Effector memory CD8-positive, alpha-beta T cell (primary cell): ENCODE measurements at regions not wholly inside any gene's neighbourhood (a gene's known extent, or its start where the extent isn't known, plus 50 kb on each side); places are given as distances from the start of the nearest gene placed in this dataset.
A peak's percentile ranks its signal among the peaks of the same experiment; 100 is the strongest.

Source experiments
- ATAC-seq: fragments of 150-1000 bp; cut with Tn5 transposase; replicated peaks from 2 replicates; pipeline ENCODE4 v1.10.0; 2021; ENCODE audit warnings: mild to moderate bottlenecking, moderate library complexity
- DNase-seq, 3 experiments: peaks; one replicate each; pipeline ENCODE4 v3.0.0; 2021
- H3K27ac Mint-ChIP-seq, 2 donors: one replicate each; pipeline ENCODE4 v1.8.0; 2022; ENCODE audit warnings: mild to moderate bottlenecking in 2 of 2, mixed read lengths in 2 of 2, moderate library complexity in 2 of 2
- H3K27me3 Mint-ChIP-seq, 2 donors: one replicate each; pipeline ENCODE4 v1.8.0; 2022; ENCODE audit warnings: mixed read lengths in 2 of 2
- H3K36me3 Mint-ChIP-seq: one replicate; pipeline ENCODE4 v1.8.0; 2022; ENCODE audit warnings: mild to moderate bottlenecking, moderate library complexity, mixed read lengths; ENCODE audit not compliant: insufficient read depth
- H3K4me1 Mint-ChIP-seq, 2 donors: one replicate each; pipeline ENCODE4 v1.8.0; 2022; ENCODE audit warnings: low read depth in 2 of 2, mixed read lengths in 2 of 2
- H3K4me3 Mint-ChIP-seq, 2 donors: one replicate each; pipeline ENCODE4 v1.8.0; 2022; ENCODE audit warnings: mild to moderate bottlenecking in 2 of 2, mixed read lengths in 2 of 2, moderate library complexity in 2 of 2
- H3K9me3 Mint-ChIP-seq, 2 donors: one replicate each; pipeline ENCODE4 v1.8.0; 2022; ENCODE audit warnings: mixed read lengths in 2 of 2

DNA sequence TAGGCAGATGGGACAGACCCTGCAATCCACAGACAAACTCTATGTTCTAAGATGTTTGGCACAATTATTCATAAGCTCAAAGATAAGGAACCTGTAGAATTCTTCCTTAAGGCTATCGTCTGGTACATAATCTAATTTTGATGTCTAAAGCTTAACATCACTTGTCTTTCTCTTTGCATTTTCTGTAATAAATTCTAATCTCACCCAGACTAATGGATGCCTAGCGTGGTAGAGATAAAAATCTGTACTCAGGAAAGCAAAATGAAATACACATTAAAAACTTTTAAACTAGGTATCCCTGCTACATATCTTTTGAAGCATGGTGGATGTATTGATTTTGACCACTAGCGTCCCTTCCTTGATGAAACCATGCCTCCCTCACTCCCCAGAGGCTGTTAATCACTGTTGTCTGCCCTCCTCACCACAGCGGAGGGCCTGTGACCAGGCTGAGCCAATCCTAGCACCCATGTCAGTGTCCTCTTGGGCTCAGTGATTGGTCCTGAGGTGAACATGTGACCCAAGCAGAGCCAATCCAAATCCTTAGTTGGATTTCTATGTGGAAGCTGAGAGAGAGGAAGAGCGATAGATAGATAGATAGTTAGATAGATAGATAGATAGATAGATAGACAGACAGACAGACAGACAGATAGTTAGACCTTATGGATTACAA, 82.2 kb upstream of the GRK3 start:
- H3K27ac Mint-ChIP-seq: peak overlapping the region; percentile 7 to 20
- peaks cover 0 to 3% of the 10 kb centered on the region in 2 donors for H3K4me1 Mint-ChIP-seq
- H3K4me3 Mint-ChIP-seq: no peak overlapping the region
- no peaks in the 10 kb centered on the region for H3K36me3 Mint-ChIP-seq
- DNase-seq (no peak), ATAC-seq (no peak)
- H3K27me3 Mint-ChIP-seq: peaks cover 0 to under 1% of the 10 kb centered on the region in 2 donors
- H3K9me3 Mint-ChIP-seq: peaks cover 0 to 4% of the 10 kb centered on the region in 2 donors

GRCh38 chr22:25482868-25483639, 81.4 kb upstream of the GRK3 start:
- ATAC-seq (no peak), DNase-seq (no peak)
- Mint-ChIP-seq H3K36me3 (no peaks in the 10 kb centered on the region), H3K27me3 (no peaks in the 10 kb centered on the region), H3K4me3 (no peak overlapping the region), H3K27ac (peak overlapping the region in 1 of 2 donors; percentile 20), H3K9me3 (peaks cover 0 to 2% of the 10 kb centered on the region in 2 donors), H3K4me1 (peaks cover 0 to 3% of the 10 kb centered on the region in 2 donors)

GRCh38 chr22:25483931-25484330, 80.5 kb upstream of the GRK3 start:
- no peak overlapping the region for H3K27ac Mint-ChIP-seq
- H3K27me3 Mint-ChIP-seq: no peaks in the 10 kb centered on the region
- H3K4me3 Mint-ChIP-seq: no peak overlapping the region
- no peak for ATAC-seq
- H3K36me3 Mint-ChIP-seq: no peaks in the 10 kb centered on the region
- no peak for DNase-seq
- peaks cover 0 to 3% of the 10 kb centered on the region in 2 donors for H3K4me1 Mint-ChIP-seq
- H3K9me3 Mint-ChIP-seq: peaks cover 0 to 2% of the 10 kb centered on the region in 2 donors

DNA sequence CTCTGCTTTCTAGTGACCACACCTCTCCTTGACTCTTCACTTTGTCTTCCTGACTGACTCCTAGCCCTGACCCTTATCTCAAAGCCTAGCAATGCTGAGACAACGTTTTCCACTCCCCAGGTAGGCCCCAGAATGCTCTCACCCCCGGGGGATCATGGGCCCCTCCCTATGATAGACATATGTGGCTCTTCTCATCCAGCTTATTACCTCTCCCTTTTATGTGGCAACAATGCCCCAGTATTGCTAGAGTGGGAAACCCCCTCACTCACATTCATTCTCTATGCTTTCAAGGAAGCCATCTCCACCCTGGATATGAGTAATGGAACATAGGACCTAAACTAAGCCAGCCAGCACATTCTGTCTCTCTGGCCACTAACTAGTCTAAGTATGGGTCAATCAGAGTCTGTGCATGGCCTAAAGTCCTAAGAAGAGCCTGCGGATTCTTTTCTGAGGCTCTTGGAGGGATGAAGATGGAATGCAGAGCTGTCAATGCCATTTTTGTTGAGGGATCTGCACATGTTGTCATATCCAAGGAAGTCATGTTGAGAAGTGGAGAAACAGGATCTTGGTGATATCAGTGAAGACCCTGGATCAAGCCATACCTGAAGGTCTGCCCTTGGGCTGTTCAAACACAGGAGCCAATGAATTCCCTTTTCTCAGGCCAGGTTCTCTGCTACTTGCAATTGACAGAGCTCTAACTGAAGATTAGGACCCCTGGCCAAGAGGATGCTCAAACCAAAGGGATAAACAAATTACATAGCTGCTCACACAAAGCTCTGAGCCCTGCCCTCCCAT, 79.8 kb upstream of the GRK3 start:
- Mint-ChIP-seq H3K27me3 (no peaks in the 10 kb centered on the region), H3K9me3 (peaks cover 0 to 2% of the 10 kb centered on the region in 2 donors), H3K4me3 (no peak overlapping the region), H3K36me3 (no peaks in the 10 kb centered on the region), H3K4me1 (peaks cover 0 to 4% of the 10 kb centered on the region in 2 donors), H3K27ac (no peak overlapping the region)
- no peak for ATAC-seq
- DNase-seq: no peak

- Mint-ChIP-seq H3K4me1 (peaks cover 0 to 4% of the 10 kb centered on the region in 2 donors), H3K4me3 (no peak overlapping the region), H3K27ac (peak overlapping the region in 1 of 2 donors; percentile 30), H3K27me3 (no peaks in the 10 kb centered on the region), H3K9me3 (peaks cover 0 to 4% of the 10 kb centered on the region in 2 donors), H3K36me3 (no peaks in the 10 kb centered on the region)
- no peak for ATAC-seq
- DNase-seq: no peak
Observed at GRCh38 chr22:25485626-25486545, 78.6 kb upstream of the GRK3 start.

- no peak overlapping the region for H3K4me3 Mint-ChIP-seq
- H3K27ac Mint-ChIP-seq: no peak overlapping the region
- no peaks in the 10 kb centered on the region for H3K36me3 Mint-ChIP-seq
- DNase-seq (no peak), ATAC-seq (no peak)
- H3K9me3 Mint-ChIP-seq: peaks cover 0 to 4% of the 10 kb centered on the region in 2 donors
- no peaks in the 10 kb centered on the region for H3K27me3 Mint-ChIP-seq
- H3K4me1 Mint-ChIP-seq: peaks cover 0 to 1% of the 10 kb centered on the region in 2 donors
Observed at GRCh38 chr22:25487508-25487907, 77.0 kb upstream of the GRK3 start.

DNA sequence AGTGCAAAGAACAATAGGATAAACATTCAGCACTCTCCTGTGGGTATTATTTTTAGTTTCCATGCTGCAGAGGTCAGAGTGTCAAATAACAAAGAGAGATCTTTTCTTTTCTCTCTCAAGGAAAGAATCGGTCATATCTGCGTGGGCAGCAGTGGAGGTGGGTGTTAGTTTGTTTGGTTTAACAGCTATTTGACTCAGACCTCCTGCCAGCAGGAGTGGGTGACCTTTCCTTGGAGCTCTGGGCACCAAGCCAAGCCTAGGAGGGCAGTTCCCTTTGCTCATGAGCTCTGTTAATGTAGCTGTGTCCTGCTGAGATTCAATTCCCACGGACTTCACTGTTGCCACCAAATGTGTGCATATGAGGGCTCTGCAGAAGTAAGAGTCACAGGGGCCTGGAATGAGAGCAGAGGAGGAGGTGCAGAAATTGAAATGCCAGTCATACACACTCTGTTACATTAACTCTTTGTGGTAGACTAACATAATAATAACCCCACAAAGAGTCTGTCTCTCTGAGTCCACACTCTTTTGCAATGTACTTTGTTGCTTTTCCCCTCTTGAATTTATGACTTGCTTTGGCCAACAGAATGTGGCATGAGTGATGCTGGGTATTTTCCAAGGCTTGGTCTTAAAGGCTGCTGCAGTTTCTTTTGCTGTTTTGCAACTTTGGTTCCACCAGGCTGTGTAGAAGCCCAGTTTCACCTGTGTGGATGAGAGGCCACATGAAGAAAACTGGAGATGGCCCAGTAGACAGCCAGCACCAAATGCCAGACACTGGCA, 76.0 kb upstream of the GRK3 start:
- ATAC-seq: no peak
- H3K27ac Mint-ChIP-seq: no peak overlapping the region
- H3K27me3 Mint-ChIP-seq: peaks cover 3 to 4% of the 10 kb centered on the region in 2 donors
- H3K4me1 Mint-ChIP-seq: peaks cover 0 to 1% of the 10 kb centered on the region in 2 donors
- DNase-seq: no peak
- no peaks in the 10 kb centered on the region for H3K36me3 Mint-ChIP-seq
- peaks cover 0 to 4% of the 10 kb centered on the region in 2 donors for H3K9me3 Mint-ChIP-seq
- H3K4me3 Mint-ChIP-seq: no peak overlapping the region

DNA sequence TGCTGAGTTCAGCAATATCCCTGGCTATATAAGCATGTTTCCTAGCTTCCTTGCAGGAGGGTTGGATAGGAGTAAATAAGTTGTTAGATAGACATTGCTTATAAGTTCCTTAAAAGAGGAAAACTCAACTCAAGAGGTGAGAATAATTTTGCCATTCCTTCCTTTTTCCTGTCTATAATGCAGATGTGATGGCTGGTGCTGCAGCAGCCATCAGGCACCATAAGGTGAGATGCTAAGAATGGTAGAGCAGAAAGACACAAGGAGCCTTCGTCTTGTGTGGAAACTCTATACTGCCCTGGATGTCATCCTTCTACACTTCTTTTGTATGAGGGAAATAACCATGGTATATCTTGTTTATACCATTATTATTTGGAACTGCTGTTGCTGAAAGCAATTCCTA, 74.5 kb upstream of the GRK3 start:
- Mint-ChIP-seq H3K9me3 (peaks cover 0 to 4% of the 10 kb centered on the region in 2 donors), H3K4me1 (peaks cover 0 to 1% of the 10 kb centered on the region in 2 donors), H3K27me3 (peaks cover 18 to 19% of the 10 kb centered on the region in 2 donors), H3K4me3 (no peak overlapping the region), H3K27ac (no peak overlapping the region), H3K36me3 (no peaks in the 10 kb centered on the region)
- ATAC-seq (no peak), DNase-seq (no peak)

- H3K4me3 Mint-ChIP-seq: no peak overlapping the region
- peaks cover 18 to 23% of the 10 kb centered on the region in 2 donors for H3K27me3 Mint-ChIP-seq
- peaks cover 0 to 4% of the 10 kb centered on the region in 2 donors for H3K9me3 Mint-ChIP-seq
- peaks cover 0 to 1% of the 10 kb centered on the region in 2 donors for H3K4me1 Mint-ChIP-seq
- ATAC-seq: no peak
- H3K27ac Mint-ChIP-seq: no peak overlapping the region
- DNase-seq: no peak
- H3K36me3 Mint-ChIP-seq: no peaks in the 10 kb centered on the region
Observed at GRCh38 chr22:25490896-25491295, 73.6 kb upstream of the GRK3 start.

DNA sequence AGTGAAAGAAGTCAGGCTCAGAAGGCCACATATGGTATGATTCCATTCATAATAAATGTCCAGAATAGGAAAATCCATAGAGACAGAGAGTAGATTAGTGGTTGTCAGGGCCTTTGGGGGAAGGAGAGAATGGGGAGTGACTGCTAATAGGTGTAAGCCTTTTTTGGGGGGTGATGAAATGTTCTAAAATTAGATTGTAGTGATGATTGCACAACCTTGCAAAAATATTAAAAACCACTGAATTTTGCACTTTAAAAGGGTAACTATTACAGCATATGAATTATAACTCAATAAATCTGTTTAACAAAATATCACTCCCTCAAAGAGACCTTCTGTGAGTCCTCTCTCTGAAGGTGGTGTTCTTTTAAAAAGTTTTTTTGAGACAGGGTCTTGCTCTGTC, 72.3 kb upstream of the GRK3 start:
- ATAC-seq (no peak), DNase-seq (no peak)
- H3K4me1 Mint-ChIP-seq: peaks cover 0 to 1% of the 10 kb centered on the region in 2 donors
- H3K9me3 Mint-ChIP-seq: peaks cover 0 to 2% of the 10 kb centered on the region in 2 donors
- H3K27ac Mint-ChIP-seq: no peak overlapping the region
- no peak overlapping the region for H3K4me3 Mint-ChIP-seq
- H3K36me3 Mint-ChIP-seq: no peaks in the 10 kb centered on the region
- H3K27me3 Mint-ChIP-seq: peaks cover 18 to 23% of the 10 kb centered on the region in 2 donors

DNA sequence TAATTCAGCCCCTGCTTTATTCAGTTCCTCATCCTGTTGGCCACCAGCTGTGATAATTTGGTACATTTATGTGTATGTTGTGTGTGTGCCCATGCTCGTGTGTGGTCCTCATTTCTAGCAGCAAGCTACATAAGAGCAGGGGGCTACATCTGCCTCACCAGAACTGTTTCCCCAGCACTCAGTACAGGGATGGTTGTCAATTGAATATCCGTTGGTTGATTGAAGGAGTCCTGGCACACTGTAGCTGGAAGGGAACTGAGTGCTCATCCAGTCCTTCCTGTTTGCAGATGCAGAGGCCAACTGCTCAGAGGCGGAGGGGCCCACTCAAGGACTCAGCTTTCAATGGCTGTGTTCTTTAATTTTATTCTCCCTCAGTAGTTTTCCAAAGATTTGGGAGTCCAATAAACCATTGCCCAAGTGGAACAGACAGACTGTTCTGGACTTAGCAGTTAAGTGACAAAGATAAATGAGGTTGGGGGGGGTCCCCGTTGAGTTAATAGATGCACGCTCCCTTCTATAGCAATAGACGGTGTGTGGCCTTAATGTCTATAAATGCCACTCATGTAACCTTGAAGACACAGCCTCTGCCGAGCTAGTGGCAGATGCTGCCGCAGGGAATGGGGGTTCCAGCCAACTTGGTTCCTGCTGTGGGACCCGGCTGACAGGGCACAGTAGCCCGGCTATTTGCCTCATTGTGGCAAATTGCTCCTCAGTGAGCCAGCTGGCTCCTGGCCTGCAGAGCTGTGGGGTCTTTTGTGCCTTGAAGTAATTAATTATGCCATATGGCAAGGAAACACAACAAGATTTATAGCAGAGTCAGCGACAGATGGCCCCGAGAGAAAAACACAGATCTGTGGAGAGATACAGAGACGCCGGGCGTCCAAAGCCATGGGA, 71.4 kb upstream of the GRK3 start:
- Mint-ChIP-seq H3K4me3 (no peak overlapping the region), H3K4me1 (peaks cover 0 to 1% of the 10 kb centered on the region in 2 donors)

More for the DNA sequence above, 71.4 kb upstream of the GRK3 start:
- peaks cover 18 to 23% of the 10 kb centered on the region in 2 donors for H3K27me3 Mint-ChIP-seq
- H3K9me3 Mint-ChIP-seq: peaks cover 0 to 2% of the 10 kb centered on the region in 2 donors
- ATAC-seq (no peak), DNase-seq (no peak)
- H3K36me3 Mint-ChIP-seq: no peaks in the 10 kb centered on the region
- H3K27ac Mint-ChIP-seq: no peak overlapping the region
